ENCODE measurements at regions not wholly inside any gene's neighbourhood (a gene's known extent, or its start where the extent isn't known, plus 50 kb on each side); places are given as distances from the start of the nearest gene placed in this dataset.

GRCh38 chr3:124451630-124452317, 278.5 kb upstream of the UMPS start:
- 79 to 96% (median 83%) methylated on average over 3 of the region's 3 CpGs for WGBS, 3 donors
- no peaks in the 10 kb centered on the region for H3K4me1 ChIP-seq (ENCODE audit: insufficient read depth)
- H3K36me3 ChIP-seq = no peaks in the 10 kb centered on the region
- no peak overlapping the region for H3K27ac ChIP-seq
- H3K27me3 ChIP-seq = no peaks in the 10 kb centered on the region
- intact Hi-C loops (cut with DNase I) = no loop called here
- TF ChIP-seq CTCF (IDR thresholded peaks at IDR 0.05) (no peak), EP300 (IDR thresholded peaks at IDR 0.05) (no peak), POLR2A (IDR thresholded peaks at IDR 0.05) (no peak)
- no peak for DNase-seq
- H3K4me3 ChIP-seq = no peak overlapping the region
- no peaks in the 10 kb centered on the region for H3K9me3 ChIP-seq

- TF ChIP-seq POLR2A (IDR thresholded peaks at IDR 0.05) (no peak), CTCF (IDR thresholded peaks at IDR 0.05) (no peak), EP300 (IDR thresholded peaks at IDR 0.05) (no peak)
- Histone ChIP-seq H3K36me3 (no peaks in the 10 kb centered on the region), H3K9me3 (no peaks in the 10 kb centered on the region), H3K27me3 (no peaks in the 10 kb centered on the region), H3K4me1 (ENCODE audit: insufficient read depth) (no peaks in the 10 kb centered on the region), H3K4me3 (no peak overlapping the region), H3K27ac (no peak overlapping the region)
- 80 to 95% (median 82%) methylated on average over 4 of the region's 4 CpGs for WGBS, 3 donors
- intact Hi-C loops (cut with DNase I) = no loop called here
- DNase-seq = no peak
Measured at GRCh38 chr3:124453189-124453588, 277.1 kb upstream of the UMPS start.

GRCh38 chr3:124455891-124456290, 274.4 kb upstream of the UMPS start:
- intact Hi-C loops (cut with DNase I) = no loop called here
- H3K36me3 ChIP-seq = no peaks in the 10 kb centered on the region
- H3K27ac ChIP-seq = no peak overlapping the region
- TF ChIP-seq POLR2A (IDR thresholded peaks at IDR 0.05) (no peak), CTCF (IDR thresholded peaks at IDR 0.05) (no peak), EP300 (IDR thresholded peaks at IDR 0.05) (no peak)
- no peak for DNase-seq
- H3K27me3 ChIP-seq = no peaks in the 10 kb centered on the region
- H3K4me3 ChIP-seq = no peak overlapping the region
- H3K4me1 ChIP-seq (ENCODE audit: insufficient read depth) = no peaks in the 10 kb centered on the region
- H3K9me3 ChIP-seq = no peaks in the 10 kb centered on the region

GRCh38 chr3:124456506-124456905, 273.7 kb upstream of the UMPS start:
- Histone ChIP-seq H3K36me3 (no peaks in the 10 kb centered on the region), H3K4me3 (no peak overlapping the region), H3K4me1 (ENCODE audit: insufficient read depth) (no peaks in the 10 kb centered on the region), H3K27ac (no peak overlapping the region), H3K27me3 (no peaks in the 10 kb centered on the region), H3K9me3 (no peaks in the 10 kb centered on the region)
- no peak for TF ChIP-seq POLR2A (IDR thresholded peaks at IDR 0.05)
- no peak for TF ChIP-seq EP300 (IDR thresholded peaks at IDR 0.05)
- no peak for TF ChIP-seq CTCF (IDR thresholded peaks at IDR 0.05)
- intact Hi-C loops (cut with DNase I) = no loop called here
- DNase-seq = peak in 3 of 5 donors; percentile 15 to 39 (median 16)
- WGBS, 3 donors = 24 to 61% (median 45%) methylated on average over 11 of the region's 11 CpGs
